GM10266 (cell line): ENCODE measurements at regions not wholly inside any gene's neighbourhood (a gene's known extent, or its start where the extent isn't known, plus 50 kb on each side); places are given as distances from the start of the nearest gene placed in this dataset.
"Not testable (repeated sequence)": the region's sequence is repeated elsewhere in the genome, so short reads cannot be mapped to it uniquely, and the experiment has no call there.

Experiments
- DNase-seq: peaks from one replicate; pipeline ENCODE4 v3.0.0; 2012; ENCODE audit errors: extremely low spot score
- TF ChIP-seq, protein P1 (sequence below): IDR thresholded peaks from 2 replicates; pipeline ENCODE4 v1.5.1; 2012; ENCODE audit warnings: mild to moderate bottlenecking, low read depth; ENCODE audit not compliant: control insufficient read depth, insufficient read depth; ENCODE audit errors: missing control alignments

DNA sequence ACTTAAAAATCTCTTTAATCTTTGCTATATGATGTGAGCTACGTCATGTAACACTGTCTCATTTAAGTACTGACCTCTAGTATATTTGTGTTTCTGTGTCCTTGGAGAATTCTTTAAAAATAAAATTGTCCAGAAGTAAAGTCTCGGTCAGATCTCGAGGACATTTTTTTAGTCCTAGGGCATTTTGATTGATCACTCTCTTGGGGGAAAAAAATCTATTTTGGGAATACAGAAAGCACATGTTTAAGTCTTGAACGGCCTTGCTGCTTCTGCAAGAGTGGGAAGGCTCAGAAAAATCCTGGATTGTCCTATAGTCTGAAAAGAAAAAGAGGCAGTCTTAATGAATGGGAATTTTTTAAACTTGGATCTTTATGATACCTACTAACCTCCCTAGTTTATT is 234.3 kb downstream of the UTRN start:
- DNase-seq: no peak

DNA sequence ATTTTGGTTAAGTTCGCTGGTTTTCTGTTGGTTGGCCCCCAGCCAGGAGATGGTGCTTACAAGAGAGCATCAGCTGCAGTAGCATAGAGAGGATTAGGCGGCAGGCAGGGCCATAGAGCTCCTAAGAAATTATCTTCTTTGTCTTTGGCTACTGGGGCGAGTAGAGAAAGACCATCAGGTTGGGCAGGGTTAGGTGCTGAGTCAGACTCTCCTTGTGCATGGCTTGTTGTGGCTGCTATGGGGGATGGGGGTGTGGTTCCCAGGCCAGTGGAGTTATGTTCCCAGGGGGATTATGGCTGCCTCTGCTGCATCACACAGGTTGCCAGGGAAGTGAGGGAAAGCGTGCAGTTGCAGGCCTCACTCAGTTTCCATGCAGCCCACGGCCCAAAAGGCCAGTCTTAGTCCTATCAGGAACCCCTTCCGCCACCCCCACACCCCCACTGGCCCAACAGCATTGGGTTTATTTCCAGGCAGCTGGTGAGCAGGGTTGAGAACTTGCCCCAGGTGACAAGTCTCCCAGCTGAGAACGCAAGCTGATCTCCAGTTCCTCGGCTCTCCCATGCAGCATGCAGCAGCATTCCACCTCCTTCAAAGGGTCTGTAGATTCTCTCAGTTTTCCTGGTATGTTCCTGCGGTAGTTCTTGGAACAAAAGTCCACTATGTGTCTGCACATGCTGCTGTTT is 243.7 kb downstream of the UTRN start:
- no peak for DNase-seq
- TF ChIP-seq, protein P1, sequence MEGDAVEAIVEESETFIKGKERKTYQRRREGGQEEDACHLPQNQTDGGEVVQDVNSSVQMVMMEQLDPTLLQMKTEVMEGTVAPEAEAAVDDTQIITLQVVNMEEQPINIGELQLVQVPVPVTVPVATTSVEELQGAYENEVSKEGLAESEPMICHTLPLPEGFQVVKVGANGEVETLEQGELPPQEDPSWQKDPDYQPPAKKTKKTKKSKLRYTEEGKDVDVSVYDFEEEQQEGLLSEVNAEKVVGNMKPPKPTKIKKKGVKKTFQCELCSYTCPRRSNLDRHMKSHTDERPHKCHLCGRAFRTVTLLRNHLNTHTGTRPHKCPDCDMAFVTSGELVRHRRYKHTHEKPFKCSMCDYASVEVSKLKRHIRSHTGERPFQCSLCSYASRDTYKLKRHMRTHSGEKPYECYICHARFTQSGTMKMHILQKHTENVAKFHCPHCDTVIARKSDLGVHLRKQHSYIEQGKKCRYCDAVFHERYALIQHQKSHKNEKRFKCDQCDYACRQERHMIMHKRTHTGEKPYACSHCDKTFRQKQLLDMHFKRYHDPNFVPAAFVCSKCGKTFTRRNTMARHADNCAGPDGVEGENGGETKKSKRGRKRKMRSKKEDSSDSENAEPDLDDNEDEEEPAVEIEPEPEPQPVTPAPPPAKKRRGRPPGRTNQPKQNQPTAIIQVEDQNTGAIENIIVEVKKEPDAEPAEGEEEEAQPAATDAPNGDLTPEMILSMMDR: no peak

More for the DNA sequence above, 234.3 kb downstream of the UTRN start:
- TF ChIP-seq, protein P1: no peak

DNA sequence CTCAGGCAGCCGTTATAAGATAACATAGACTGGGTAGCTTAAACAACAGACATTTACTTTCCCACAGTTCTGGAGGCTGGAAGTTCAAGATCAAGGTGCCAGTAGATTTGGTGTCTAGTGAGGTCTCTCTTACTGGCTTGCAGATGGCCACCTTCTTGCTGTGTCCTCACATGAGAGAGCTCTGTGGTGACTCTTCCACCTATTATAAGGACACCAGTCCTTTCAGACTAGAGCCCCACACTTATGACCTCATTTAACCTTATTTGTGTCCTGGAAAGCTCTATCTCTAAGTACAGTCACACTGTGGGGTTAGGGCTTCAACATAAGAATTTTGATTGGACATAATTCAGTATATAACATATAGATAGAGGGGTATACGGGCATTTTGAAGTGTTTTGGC is 245.0 kb downstream of the UTRN start:
- TF ChIP-seq, protein P1: no peak
- DNase-seq: no peak

DNA sequence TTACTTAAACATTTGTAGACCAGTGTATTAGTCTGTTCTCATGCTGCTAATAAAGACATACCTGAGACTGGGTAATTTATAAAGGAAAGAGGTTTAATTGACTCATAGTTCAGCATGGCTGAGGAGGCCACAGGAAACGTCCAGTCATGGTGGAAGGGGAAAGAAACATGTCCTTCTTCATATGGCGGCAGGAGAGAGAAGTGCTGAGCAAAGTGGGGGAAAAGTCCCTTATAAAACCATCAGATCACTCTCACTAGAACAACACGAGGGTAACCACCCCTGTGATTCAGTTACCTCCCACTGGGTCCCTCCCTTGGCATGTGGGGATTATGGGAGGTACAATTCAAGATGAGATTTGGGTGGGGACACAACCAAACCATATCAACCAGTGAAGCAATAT is 247.1 kb downstream of the UTRN start:
- DNase-seq: not testable (repeated sequence)

DNA sequence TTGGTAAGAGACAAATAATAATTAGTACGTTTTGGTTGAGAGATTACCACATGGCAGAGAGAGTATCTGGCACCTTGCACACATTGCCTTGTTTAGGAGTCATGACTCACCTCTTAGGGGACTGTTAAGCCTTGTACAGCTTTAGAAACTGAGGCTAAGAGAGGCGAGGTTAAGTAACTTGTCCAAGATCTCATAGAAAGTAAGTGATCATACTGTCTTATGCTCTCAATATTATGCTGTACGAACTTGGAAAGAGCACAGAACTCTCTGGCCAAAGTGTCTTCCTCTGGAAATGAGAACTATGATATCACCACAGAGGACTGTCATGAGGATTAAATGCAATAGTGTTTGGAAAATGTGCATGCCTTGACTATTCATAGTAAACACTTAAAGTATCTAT is 249.0 kb downstream of the UTRN start:
- no peak for DNase-seq
- TF ChIP-seq, protein P1: no peak

DNA sequence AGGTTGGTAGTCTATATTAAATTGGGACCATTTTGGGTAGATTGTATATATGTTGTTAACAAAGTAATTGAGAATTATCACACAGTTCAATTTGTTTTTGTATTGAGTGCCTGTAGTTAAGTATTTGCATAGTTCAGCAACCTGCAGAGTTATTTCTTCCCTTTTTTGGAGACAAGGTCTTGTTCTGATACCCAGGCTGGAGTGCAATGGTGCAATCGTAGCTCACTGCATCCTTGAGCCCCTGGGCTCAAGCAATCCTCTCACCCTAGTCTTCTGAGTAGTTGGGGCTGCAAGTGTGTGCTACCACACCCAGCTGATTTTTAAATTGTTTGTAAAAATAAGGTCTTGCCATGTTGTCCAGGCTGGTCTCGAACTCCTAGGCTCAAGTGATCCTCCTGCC is 250.5 kb downstream of the UTRN start:
- no peak for DNase-seq
- TF ChIP-seq, protein P1: no peak

DNA sequence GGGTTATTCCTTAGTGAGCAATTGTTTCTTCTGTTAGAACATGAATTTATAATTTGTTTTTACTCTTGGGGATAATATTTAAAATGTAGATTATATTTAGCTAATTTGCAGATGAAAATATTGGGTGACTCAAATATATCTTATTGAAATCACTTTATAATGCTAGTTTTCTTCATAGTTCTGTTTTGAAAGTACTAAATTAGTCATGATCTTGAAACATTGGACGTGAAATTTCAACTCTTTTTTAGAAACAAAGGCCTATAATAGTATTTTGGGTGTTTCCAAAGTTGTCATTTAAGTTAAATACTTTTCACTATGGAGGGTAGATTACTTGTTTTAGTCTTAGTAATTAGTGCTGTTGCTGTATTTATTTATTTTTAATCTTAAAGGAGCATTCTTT is 250.9 kb downstream of the UTRN start:
- DNase-seq: no peak
- TF ChIP-seq, protein P1: no peak
